H1 (cell line): ENCODE measurements at regions not wholly inside any gene's neighbourhood (a gene's known extent, or its start where the extent isn't known, plus 50 kb on each side); places are given as distances from the start of the nearest gene placed in this dataset.

Source experiments
- CTCF ChIA-PET: fragments of 300-600 bp; sonication (Branson Sonifier 250); formaldehyde crosslinking; loops from one replicate; lab custom pipeline; 2021; ENCODE audit not compliant: partially characterized antibody; lab: Charles Lee
- POLR2A ChIA-PET: fragments of 300-600 bp; sonication (Branson Sonifier 250); formaldehyde crosslinking; loops from one replicate; lab custom pipeline; 2021; ENCODE audit warnings: inconsistent platforms; ENCODE audit not compliant: partially characterized antibody; lab: Charles Lee
- DNase-seq, 2 experiments: peaks; one replicate each; pipeline versions ENCODE4 v3.0.0 to v3.0.0-alpha.2; 2010 to 2022; ENCODE audit warnings: low spot score in 2 of 2, low read depth in 1 of 2, mixed read lengths in 1 of 2
- FAIRE-seq: peaks from 2 replicates; lab custom pipeline; 2011; peaks lifted over from hg19 to GRCh38; lab: Jason Lieb, UNC
- H2AFZ ChIP-seq: 2 replicates; pipeline ENCODE4 v1.8.1; 2012; ENCODE audit warnings: low read length, inconsistent platforms
- H2AK5ac ChIP-seq: 2 replicates; pipeline ENCODE4 v1.6.1; 2013; ENCODE audit warnings: low read depth, low read length
- H2BK120ac ChIP-seq: replicated peaks from 2 replicates; pipeline ENCODE3; 2013; ENCODE audit warnings: low read depth, low read length, inconsistent platforms
- H2BK12ac ChIP-seq: 2 replicates; pipeline ENCODE4 v1.6.1; 2013; ENCODE audit warnings: low read depth, low read length
- H2BK15ac ChIP-seq: 2 replicates; pipeline ENCODE4 v1.6.1; 2013; ENCODE audit warnings: low read length
- H2BK20ac ChIP-seq: 2 replicates; pipeline ENCODE4 v1.6.1; 2013; ENCODE audit warnings: low read length
- H2BK5ac ChIP-seq: 2 replicates; pipeline ENCODE4 v1.6.1; 2013; ENCODE audit warnings: low read depth, low read length
- H3K14ac ChIP-seq: 2 replicates; pipeline ENCODE4 v1.6.1; 2013; ENCODE audit warnings: inconsistent platforms; ENCODE audit not compliant: insufficient read length
- H3K18ac ChIP-seq: 2 replicates; pipeline ENCODE4 v1.6.1; 2013; ENCODE audit warnings: low read length; ENCODE audit errors: extremely low read depth
- H3K23ac ChIP-seq: 2 replicates; pipeline ENCODE4 v1.6.1; 2013; ENCODE audit warnings: inconsistent platforms; ENCODE audit not compliant: insufficient read length
- H3K23me2 ChIP-seq: 2 replicates; pipeline ENCODE4 v1.6.1; 2013; ENCODE audit warnings: low read depth, low read length
- H3K27ac ChIP-seq: 2 replicates; pipeline ENCODE4 v1.6.1; 2011; ENCODE audit warnings: low read depth, low read length, inconsistent platforms
- H3K27me3 ChIP-seq, 4 experiments: replicated peaks in 1 of 4; 1 replicate in 1 of 4; 2 replicates in 3 of 4; pipeline versions ENCODE4 v1.6.1 to v1.8.1; 2011 to 2013; ENCODE audit warnings: low read length in 3 of 4, mild to moderate bottlenecking in 3 of 4, inconsistent platforms in 2 of 4, mixed read lengths in 2 of 4, moderate library complexity in 1 of 4; ENCODE audit not compliant: control insufficient read depth in 3 of 4, insufficient read depth in 3 of 4; ENCODE audit errors: extremely low read depth in 1 of 4
- H3K36me3 ChIP-seq, 4 experiments: 2 replicates each; pipeline versions ENCODE4 v1.6.1 to v1.8.1; 2011 to 2013; ENCODE audit warnings: mild to moderate bottlenecking in 4 of 4, low read length in 3 of 4, moderate library complexity in 2 of 4, control low read depth in 1 of 4, inconsistent platforms in 1 of 4; ENCODE audit not compliant: insufficient read depth in 4 of 4, control insufficient read depth in 2 of 4
- H3K4ac ChIP-seq: replicated peaks from 2 replicates; pipeline ENCODE3; 2013; ENCODE audit warnings: low read length, low read depth, mixed read lengths, inconsistent platforms; ENCODE audit not compliant: insufficient read length
- H3K4me1 ChIP-seq, 4 experiments: replicated peaks in 1 of 4; 1 replicate in 1 of 4; 2 replicates in 3 of 4; pipeline versions ENCODE4 v1.6.1 to v1.8.1; 2011 to 2013; ENCODE audit warnings: low read length in 3 of 4, inconsistent platforms in 2 of 4, mixed read lengths in 1 of 4; ENCODE audit not compliant: insufficient read depth in 4 of 4, control insufficient read depth in 3 of 4
- H3K4me2 ChIP-seq, 2 experiments: 2 replicates each; pipeline versions ENCODE4 v1.6.1 to v1.8.1; 2011 to 2013; ENCODE audit warnings: low read depth in 2 of 2, low read length in 2 of 2, control low read depth in 1 of 2, inconsistent platforms in 1 of 2, mild to moderate bottlenecking in 1 of 2; ENCODE audit not compliant: insufficient read depth in 1 of 2
- H3K4me3 ChIP-seq, 4 experiments: fragments of 200-600, 300-600 bp in 1 of 4; sonication (generic), shearing (Covaris generic), sonication (Bioruptor Twin) in 1 of 4; 2 replicates each; pipeline versions ENCODE4 v1.5.1 to v1.8.1; 2011 to 2016; ENCODE audit warnings: low read length in 4 of 4, low read depth in 3 of 4, control low read depth in 2 of 4, inconsistent platforms in 2 of 4, mild to moderate bottlenecking in 2 of 4, mixed read lengths in 1 of 4, moderate library complexity in 1 of 4; ENCODE audit not compliant: insufficient read depth in 2 of 4; ENCODE audit errors: extremely low read depth in 1 of 4
- H3K56ac ChIP-seq: replicated peaks from 2 replicates; pipeline ENCODE3; 2013; ENCODE audit warnings: low read depth, mild to moderate bottlenecking, mixed read lengths, low read length, inconsistent platforms; ENCODE audit not compliant: insufficient read length
- H3K79me1 ChIP-seq: 2 replicates; pipeline ENCODE4 v1.6.1; 2013; ENCODE audit warnings: low read depth, low read length, control low read depth
- H3K79me2 ChIP-seq, 2 experiments: 2 replicates each; pipeline versions ENCODE4 v1.6.1 to v1.8.1; 2012 to 2013; ENCODE audit warnings: low read length in 2 of 2, mild to moderate bottlenecking in 2 of 2, inconsistent platforms in 1 of 2; ENCODE audit not compliant: insufficient read depth in 2 of 2, control insufficient read depth in 1 of 2
- H3K9ac ChIP-seq, 4 experiments: replicated peaks in 1 of 4; 1 replicate in 1 of 4; 2 replicates in 3 of 4; pipeline versions ENCODE4 v1.6.1 to v1.8.1; 2011 to 2013; ENCODE audit warnings: low read depth in 3 of 4, low read length in 3 of 4, control low read depth in 2 of 4, mild to moderate bottlenecking in 2 of 4, moderate library complexity in 2 of 4, inconsistent platforms in 1 of 4; ENCODE audit errors: extremely low read depth in 1 of 4
- H3K9me3 ChIP-seq, 2 experiments: 2 replicates each; pipeline versions ENCODE4 v1.6.1 to v1.8.1; 2012 to 2013; ENCODE audit warnings: mild to moderate bottlenecking in 2 of 2, moderate library complexity in 2 of 2, control low read depth in 1 of 2, inconsistent platforms in 1 of 2, low read depth in 1 of 2, low read length in 1 of 2, mixed read lengths in 1 of 2; ENCODE audit not compliant: insufficient read depth in 2 of 2
- H4K20me1 ChIP-seq, 2 experiments: replicated peaks in 1 of 2; 2 replicates each; pipeline versions ENCODE3 to v1.8.1; 2011 to 2013; ENCODE audit warnings: inconsistent platforms in 2 of 2, low read length in 2 of 2, mild to moderate bottlenecking in 1 of 2; ENCODE audit not compliant: insufficient read depth in 2 of 2, control insufficient read depth in 1 of 2
- H4K5ac ChIP-seq: 2 replicates; pipeline ENCODE4 v1.6.1; 2013; ENCODE audit warnings: low read length, low read depth, mixed read lengths, inconsistent platforms; ENCODE audit not compliant: insufficient read length
- H4K8ac ChIP-seq: 2 replicates; pipeline ENCODE4 v1.8.0; 2013; ENCODE audit warnings: mild to moderate bottlenecking, moderate library complexity, low read length, inconsistent platforms; ENCODE audit not compliant: insufficient read depth; ENCODE audit errors: extremely low read depth
- H4K91ac ChIP-seq: replicated peaks from 2 replicates; pipeline ENCODE3; 2013; ENCODE audit warnings: low read length, mixed read lengths, inconsistent platforms; ENCODE audit not compliant: insufficient read length
- RXRA ChIP-seq: IDR thresholded peaks from 2 replicates; pipeline ENCODE4 v1.6.1; 2011; ENCODE audit warnings: low read depth, mild to moderate bottlenecking, low read length, moderate library complexity; ENCODE audit not compliant: insufficient read depth
- SIN3A ChIP-seq, 2 experiments: IDR thresholded peaks in 1 of 2; conservative IDR thresholded peaks in 1 of 2; 2 replicates each; pipeline ENCODE4 v1.6.1; 2011 to 2012; ENCODE audit warnings: low read length in 2 of 2, improper control_type of control experiment in 1 of 2, low read depth in 1 of 2, mild to moderate bottlenecking in 1 of 2
- SIRT6 ChIP-seq: IDR thresholded peaks from one replicate; pipeline ENCODE4 v1.7.1; 2012; ENCODE audit warnings: low read length, inconsistent platforms
- SP1 ChIP-seq: IDR thresholded peaks from 2 replicates; pipeline ENCODE4 v1.6.1; 2011; ENCODE audit warnings: low read depth, low read length
- SP2 ChIP-seq: IDR thresholded peaks from 2 replicates; pipeline ENCODE4 v1.6.1; 2012; ENCODE audit warnings: mild to moderate bottlenecking, low read length, inconsistent platforms
- TAF7 ChIP-seq: optimal IDR thresholded peaks from 2 replicates; pipeline ENCODE3; 2011; ENCODE audit warnings: low read depth, mild to moderate bottlenecking, inconsistent platforms, low read length, moderate library complexity, borderline replicate concordance
- TEAD4 ChIP-seq: IDR thresholded peaks from 2 replicates; pipeline ENCODE4 v1.6.1; 2012; ENCODE audit warnings: low read depth, low read length, inconsistent platforms, mixed read lengths
- WGBS, 2 experiments: shearing (Covaris generic) in 1 of 2; methylation state at CpG; one replicate each; pipeline versions ENCODE4 v1.1.6 to v1.1.7; 2013 to 2015; ENCODE audit warnings: low lambda C conversion rate in 2 of 2, mixed read lengths in 2 of 2, inconsistent platforms in 1 of 2, low coverage in 1 of 2, missing lambda C conversion rate in 1 of 2; ENCODE audit not compliant: insufficient replicate concordance in 2 of 2, insufficient coverage in 1 of 2, insufficient read length in 1 of 2; ENCODE audit errors: extremely low coverage in 1 of 2, missing lambda C conversion rate in 1 of 2; 5-methylcytosine and 5-hydroxymethylcytosine counted together
- TF ChIP-seq, protein P1 (sequence below): IDR thresholded peaks from 2 replicates; pipeline ENCODE4 v1.6.1; 2012; ENCODE audit warnings: low read length, inconsistent platforms
- TF ChIP-seq, protein P2 (sequence below): IDR thresholded peaks from 2 replicates; pipeline ENCODE4 v1.6.1; 2012; ENCODE audit warnings: inconsistent platforms

DNA sequence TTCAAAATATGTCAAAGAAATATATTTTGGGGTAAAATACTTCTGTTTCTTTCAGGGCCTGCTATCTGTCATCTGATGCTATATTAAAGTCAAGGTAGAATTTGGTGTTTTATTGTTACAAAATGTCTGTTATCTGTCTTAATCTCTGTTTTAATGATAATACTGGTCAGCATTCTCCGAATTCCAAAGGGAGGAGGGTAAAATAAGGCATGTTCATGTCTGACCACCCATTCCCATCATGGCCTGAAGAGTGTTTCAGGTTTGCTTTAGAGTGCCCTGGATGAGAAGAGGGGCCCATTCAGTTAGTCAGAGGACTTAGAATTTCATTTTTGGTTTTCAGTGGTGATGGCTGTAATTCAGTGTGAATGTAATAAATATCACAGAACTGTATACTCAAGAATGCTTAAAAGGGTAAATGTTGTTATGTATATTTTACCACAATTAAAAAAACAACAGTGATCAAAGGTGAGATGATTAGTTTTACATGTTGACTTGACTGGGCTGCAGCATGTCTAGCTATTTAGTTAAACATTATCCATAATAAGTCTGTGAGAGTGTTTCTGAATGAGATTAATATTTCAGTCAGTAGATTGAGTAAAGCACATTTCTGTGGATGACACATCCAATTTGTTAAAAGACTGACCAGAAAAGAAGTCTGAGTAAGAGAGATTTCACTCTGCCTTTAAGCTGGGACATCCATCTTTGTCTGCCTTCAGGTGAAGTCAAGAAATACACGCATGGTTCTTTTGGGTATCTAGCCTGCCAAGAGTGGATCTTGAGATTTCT is 467.9 kb upstream of the SYT4 start:
- no peak overlapping the region for H2AFZ ChIP-seq
- H3K79me2 ChIP-seq, result no peaks in the 10 kb centered on the region
- H3K23me2 ChIP-seq, result no peaks in the 10 kb centered on the region
- no peak overlapping the region for H3K56ac ChIP-seq
- no peaks in the 10 kb centered on the region for H3K79me1 ChIP-seq
- no peak overlapping the region for H3K4me3 ChIP-seq
- H3K14ac ChIP-seq, result no peak overlapping the region
- no peak overlapping the region for H4K5ac ChIP-seq
- no peak overlapping the region for H4K8ac ChIP-seq
- no peak overlapping the region for H2BK5ac ChIP-seq
- H3K23ac ChIP-seq, result no peak overlapping the region
- H3K4me1 ChIP-seq, result no peaks in the 10 kb centered on the region
- no peak overlapping the region for H4K91ac ChIP-seq
- H3K27ac ChIP-seq, result no peak overlapping the region
- TF ChIP-seq RXRA (no peak), TEAD4 (0 out of 2 replicates have a peak, but pooled peaks have one; percentile 53), SP2 (no peak), SIRT6 (no peak), SP1 (no peak), TAF7 (no peak), SIN3A (conservative IDR thresholded peaks at IDR 0.05 in 1 of 2, IDR thresholded peaks at IDR 0.05 in 1 of 2; ENCODE audit: low read depth in 1 of 2, low read length in 2 of 2) (no peak)
- TF ChIP-seq, protein P1, sequence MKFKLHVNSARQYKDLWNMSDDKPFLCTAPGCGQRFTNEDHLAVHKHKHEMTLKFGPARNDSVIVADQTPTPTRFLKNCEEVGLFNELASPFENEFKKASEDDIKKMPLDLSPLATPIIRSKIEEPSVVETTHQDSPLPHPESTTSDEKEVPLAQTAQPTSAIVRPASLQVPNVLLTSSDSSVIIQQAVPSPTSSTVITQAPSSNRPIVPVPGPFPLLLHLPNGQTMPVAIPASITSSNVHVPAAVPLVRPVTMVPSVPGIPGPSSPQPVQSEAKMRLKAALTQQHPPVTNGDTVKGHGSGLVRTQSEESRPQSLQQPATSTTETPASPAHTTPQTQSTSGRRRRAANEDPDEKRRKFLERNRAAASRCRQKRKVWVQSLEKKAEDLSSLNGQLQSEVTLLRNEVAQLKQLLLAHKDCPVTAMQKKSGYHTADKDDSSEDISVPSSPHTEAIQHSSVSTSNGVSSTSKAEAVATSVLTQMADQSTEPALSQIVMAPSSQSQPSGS, result no peak
- TF ChIP-seq, protein P2, sequence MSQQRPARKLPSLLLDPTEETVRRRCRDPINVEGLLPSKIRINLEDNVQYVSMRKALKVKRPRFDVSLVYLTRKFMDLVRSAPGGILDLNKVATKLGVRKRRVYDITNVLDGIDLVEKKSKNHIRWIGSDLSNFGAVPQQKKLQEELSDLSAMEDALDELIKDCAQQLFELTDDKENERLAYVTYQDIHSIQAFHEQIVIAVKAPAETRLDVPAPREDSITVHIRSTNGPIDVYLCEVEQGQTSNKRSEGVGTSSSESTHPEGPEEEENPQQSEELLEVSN, result no peak
- H2BK20ac ChIP-seq, result no peak overlapping the region
- H2AK5ac ChIP-seq, result no peak overlapping the region
- FAIRE-seq (no peak), DNase-seq (no peak)
- no peak overlapping the region for H2BK120ac ChIP-seq
- H2BK15ac ChIP-seq, result no peak overlapping the region
- WGBS, 2 experiments, result 81% methylated on average over 2 of the region's 2 CpGs; no CpG with 5 or more reads in 1 of the 2 experiments
- H3K18ac ChIP-seq, result no peak overlapping the region
- ChIA-PET CTCF (no interaction called here), POLR2A (no interaction called here)
- no peaks in the 10 kb centered on the region for H3K27me3 ChIP-seq
- no peak overlapping the region for H3K4me2 ChIP-seq
- no peak overlapping the region for H3K4ac ChIP-seq
- H4K20me1 ChIP-seq, result no peaks in the 10 kb centered on the region
- no peak overlapping the region for H3K9ac ChIP-seq
- H3K36me3 ChIP-seq, result no peaks in the 10 kb centered on the region; a peak in 1 of 8 replicates
- H3K9me3 ChIP-seq, result peaks cover 0 to 10% of the 10 kb centered on the region in 2 experiments; a peak in 1 of 4 replicates
- no peak overlapping the region for H2BK12ac ChIP-seq
